EH (cell line): ENCODE measurements at regions not wholly inside any gene's neighbourhood (a gene's known extent, or its start where the extent isn't known, plus 50 kb on each side); places are given as distances from the start of the nearest gene placed in this dataset.
"Not testable (repeated sequence)": the region's sequence is repeated elsewhere in the genome, so short reads cannot be mapped to it uniquely, and the experiment has no call there.

Experiments
- DNase-seq: peaks from one replicate; pipeline ENCODE4 v3.0.0-alpha.2; 2015; ENCODE audit warnings: low read depth

- no peak for DNase-seq
Measured at GRCh38 chr9:107792596-107792995, 303.0 kb upstream of the KLF4 start.

GRCh38 chr9:107792006-107792405 is 302.4 kb upstream of the KLF4 start:
- DNase-seq: no peak

- DNase-seq: no peak
Measured at GRCh38 chr9:107789001-107789700, 299.6 kb upstream of the KLF4 start.

GRCh38 chr9:107786561-107786960 is 297.0 kb upstream of the KLF4 start:
- DNase-seq: no peak

GRCh38 chr9:107784235-107784958 is 294.8 kb upstream of the KLF4 start:
- peak; percentile 84 for DNase-seq

GRCh38 chr9:107782789-107783188 is 293.2 kb upstream of the KLF4 start:
- DNase-seq: no peak

GRCh38 chr9:107782381-107782780 is 292.8 kb upstream of the KLF4 start:
- DNase-seq: peak; percentile 73

GRCh38 chr9:107780960-107781359 is 291.4 kb upstream of the KLF4 start:
- no peak for DNase-seq

GRCh38 chr9:107779731-107780130 is 290.2 kb upstream of the KLF4 start:
- no peak for DNase-seq

GRCh38 chr9:107778661-107779060 is 289.1 kb upstream of the KLF4 start:
- DNase-seq: no peak

- not testable (repeated sequence) for DNase-seq
Measured at GRCh38 chr9:107774099-107774498, 284.5 kb upstream of the KLF4 start.

- DNase-seq: no peak
Measured at GRCh38 chr9:107772988-107773387, 283.4 kb upstream of the KLF4 start.

- no peak for DNase-seq
Measured at GRCh38 chr9:107770716-107771115, 281.1 kb upstream of the KLF4 start.

- no peak for DNase-seq
Measured at GRCh38 chr9:107768224-107768623, 278.7 kb upstream of the KLF4 start.

- no peak for DNase-seq
Measured at GRCh38 chr9:107767711-107768110, 278.1 kb upstream of the KLF4 start.

GRCh38 chr9:107763469-107763868 is 273.9 kb upstream of the KLF4 start:
- DNase-seq: not testable (repeated sequence)

- no peak for DNase-seq
Measured at GRCh38 chr9:107761307-107761706, 271.7 kb upstream of the KLF4 start.

- DNase-seq: no peak
Measured at GRCh38 chr9:107760469-107761242, 271.1 kb upstream of the KLF4 start.

GRCh38 chr9:107759823-107760166 is 270.2 kb upstream of the KLF4 start:
- no peak for DNase-seq

GRCh38 chr9:107759009-107759822 is 269.6 kb upstream of the KLF4 start:
- no peak for DNase-seq

- no peak for DNase-seq
Measured at GRCh38 chr9:107756091-107756490, 266.5 kb upstream of the KLF4 start.

- DNase-seq: peak; percentile 85
Measured at GRCh38 chr9:107755246-107755645, 265.7 kb upstream of the KLF4 start.
